Neuron (in vitro differentiated cells): ENCODE measurements at regions not wholly inside any gene's neighbourhood (a gene's known extent, or its start where the extent isn't known, plus 50 kb on each side); places are given as distances from the start of the nearest gene placed in this dataset.

Experiments used
- H2AFZ ChIP-seq: one replicate; pipeline ENCODE4 v1.6.1; 2013; ENCODE audit warnings: low read depth, mild to moderate bottlenecking, inconsistent platforms, low read length, moderate library complexity
- H3K27me3 ChIP-seq: one replicate; pipeline ENCODE4 v1.6.1; 2013; ENCODE audit warnings: low read length; ENCODE audit not compliant: insufficient read depth
- H3K36me3 ChIP-seq: one replicate; pipeline ENCODE4 v1.6.1; 2013; ENCODE audit warnings: low read length; ENCODE audit not compliant: insufficient read depth
- H3K4me1 ChIP-seq: one replicate; pipeline ENCODE4 v1.6.1; 2013; ENCODE audit warnings: low read length; ENCODE audit not compliant: insufficient read depth
- H3K4me3 ChIP-seq: 2 replicates; pipeline ENCODE4 v1.5.1; 2013; ENCODE audit warnings: mild to moderate bottlenecking, low read length, moderate library complexity
- H3K9me3 ChIP-seq: one replicate; pipeline ENCODE4 v1.6.1; 2013; ENCODE audit warnings: low read length

GRCh38 chr4:186920483-186920882 is 196.8 kb upstream of the FAT1 start:
- H3K36me3 ChIP-seq = no peaks in the 10 kb centered on the region
- peaks cover 5% of the 10 kb centered on the region for H3K4me1 ChIP-seq
- H3K9me3 ChIP-seq = no peaks in the 10 kb centered on the region
- H3K27me3 ChIP-seq = no peaks in the 10 kb centered on the region
- peak overlapping the region; percentile 60 for H2AFZ ChIP-seq
- H3K4me3 ChIP-seq = no peak overlapping the region

GRCh38 chr4:186920992-186921391 is 197.3 kb upstream of the FAT1 start:
- Histone ChIP-seq H3K4me3 (no peak overlapping the region), H3K9me3 (no peaks in the 10 kb centered on the region), H3K4me1 (peaks cover 5% of the 10 kb centered on the region), H2AFZ (peak overlapping the region; percentile 60), H3K36me3 (no peaks in the 10 kb centered on the region), H3K27me3 (no peaks in the 10 kb centered on the region)

- no peaks in the 10 kb centered on the region for H3K36me3 ChIP-seq
- peaks cover 5% of the 10 kb centered on the region for H3K4me1 ChIP-seq
- no peak overlapping the region for H3K4me3 ChIP-seq
- no peaks in the 10 kb centered on the region for H3K9me3 ChIP-seq
- H2AFZ ChIP-seq = no peak overlapping the region
- H3K27me3 ChIP-seq = no peaks in the 10 kb centered on the region
Measured at GRCh38 chr4:186924723-186925122, 201.1 kb upstream of the FAT1 start.

- H3K4me3 ChIP-seq = no peak overlapping the region
- H3K27me3 ChIP-seq = no peaks in the 10 kb centered on the region
- H3K4me1 ChIP-seq = peaks cover 12% of the 10 kb centered on the region
- H3K9me3 ChIP-seq = peaks cover 3% of the 10 kb centered on the region
- no peaks in the 10 kb centered on the region for H3K36me3 ChIP-seq
- H2AFZ ChIP-seq = no peak overlapping the region
Measured at GRCh38 chr4:186927624-186928023, 204.0 kb upstream of the FAT1 start.

- H2AFZ ChIP-seq = no peak overlapping the region
- H3K27me3 ChIP-seq = no peaks in the 10 kb centered on the region
- H3K9me3 ChIP-seq = peaks cover 3% of the 10 kb centered on the region
- no peaks in the 10 kb centered on the region for H3K36me3 ChIP-seq
- no peak overlapping the region for H3K4me3 ChIP-seq
- H3K4me1 ChIP-seq = peaks cover 17% of the 10 kb centered on the region
Measured at GRCh38 chr4:186930024-186930423, 206.4 kb upstream of the FAT1 start.

GRCh38 chr4:186931519-186931918 is 207.9 kb upstream of the FAT1 start:
- peaks cover 17% of the 10 kb centered on the region for H3K4me1 ChIP-seq
- H3K27me3 ChIP-seq = no peaks in the 10 kb centered on the region
- H3K4me3 ChIP-seq = no peak overlapping the region
- H3K9me3 ChIP-seq = peaks cover 3% of the 10 kb centered on the region
- peak overlapping the region; percentile 22 for H2AFZ ChIP-seq
- no peaks in the 10 kb centered on the region for H3K36me3 ChIP-seq

- H3K9me3 ChIP-seq = peaks cover 3% of the 10 kb centered on the region
- peak overlapping the region; percentile 22 for H2AFZ ChIP-seq
- no peaks in the 10 kb centered on the region for H3K27me3 ChIP-seq
- H3K4me1 ChIP-seq = peaks cover 17% of the 10 kb centered on the region
- H3K36me3 ChIP-seq = no peaks in the 10 kb centered on the region
- no peak overlapping the region for H3K4me3 ChIP-seq
Measured at GRCh38 chr4:186932196-186932595, 208.5 kb upstream of the FAT1 start.

- Histone ChIP-seq H3K9me3 (peaks cover 3% of the 10 kb centered on the region), H3K36me3 (no peaks in the 10 kb centered on the region), H3K4me1 (peaks cover 17% of the 10 kb centered on the region), H3K27me3 (no peaks in the 10 kb centered on the region), H2AFZ (peak overlapping the region; percentile 22), H3K4me3 (no peak overlapping the region)
Measured at GRCh38 chr4:186932631-186933187, 209.1 kb upstream of the FAT1 start.

GRCh38 chr4:186934244-186934643 is 210.6 kb upstream of the FAT1 start:
- peaks cover 3% of the 10 kb centered on the region for H3K9me3 ChIP-seq
- H3K27me3 ChIP-seq = no peaks in the 10 kb centered on the region
- H3K4me1 ChIP-seq = peaks cover 22% of the 10 kb centered on the region
- no peaks in the 10 kb centered on the region for H3K36me3 ChIP-seq
- no peak overlapping the region for H3K4me3 ChIP-seq
- H2AFZ ChIP-seq = no peak overlapping the region

- peaks cover 3% of the 10 kb centered on the region for H3K9me3 ChIP-seq
- H3K4me1 ChIP-seq = peaks cover 26% of the 10 kb centered on the region
- no peak overlapping the region for H2AFZ ChIP-seq
- no peaks in the 10 kb centered on the region for H3K36me3 ChIP-seq
- H3K4me3 ChIP-seq = no peak overlapping the region
- no peaks in the 10 kb centered on the region for H3K27me3 ChIP-seq
Measured at GRCh38 chr4:186934841-186935443, 211.3 kb upstream of the FAT1 start.

- Histone ChIP-seq H3K36me3 (no peaks in the 10 kb centered on the region), H3K4me3 (no peak overlapping the region), H3K27me3 (no peaks in the 10 kb centered on the region), H2AFZ (no peak overlapping the region), H3K9me3 (no peaks in the 10 kb centered on the region), H3K4me1 (peaks cover 26% of the 10 kb centered on the region)
Measured at GRCh38 chr4:186935901-186936300, 212.2 kb upstream of the FAT1 start.

- H3K4me3 ChIP-seq = no peak overlapping the region
- H3K4me1 ChIP-seq = peaks cover 23% of the 10 kb centered on the region
- H3K9me3 ChIP-seq = no peaks in the 10 kb centered on the region
- no peak overlapping the region for H2AFZ ChIP-seq
- no peaks in the 10 kb centered on the region for H3K36me3 ChIP-seq
- H3K27me3 ChIP-seq = no peaks in the 10 kb centered on the region
Measured at GRCh38 chr4:186936496-186937375, 213.1 kb upstream of the FAT1 start.

- no peaks in the 10 kb centered on the region for H3K36me3 ChIP-seq
- H3K4me1 ChIP-seq = peaks cover 22% of the 10 kb centered on the region
- no peak overlapping the region for H3K4me3 ChIP-seq
- H3K9me3 ChIP-seq = no peaks in the 10 kb centered on the region
- H2AFZ ChIP-seq = no peak overlapping the region
- no peaks in the 10 kb centered on the region for H3K27me3 ChIP-seq
Measured at GRCh38 chr4:186939226-186939625, 215.6 kb upstream of the FAT1 start.
